Keratinocyte (primary cell): ENCODE measurements at regions not wholly inside any gene's neighbourhood (a gene's known extent, or its start where the extent isn't known, plus 50 kb on each side); places are given as distances from the start of the nearest gene placed in this dataset.

Experiments used
- CTCF ChIP-seq, 3 experiments: IDR thresholded peaks in 1 of 3; conservative IDR thresholded peaks in 1 of 3; optimal IDR thresholded peaks in 1 of 3; 2 replicates in 2 of 3; 3 replicates in 1 of 3; pipeline versions ENCODE3 to v1.5.1; 2011; ENCODE audit warnings: low read length in 3 of 3, mild to moderate bottlenecking in 3 of 3, moderate library complexity in 2 of 3, control low read depth in 1 of 3, inconsistent platforms in 1 of 3; ENCODE audit not compliant: insufficient read depth in 2 of 3; ENCODE audit errors: extremely low read depth in 1 of 3
- EZH2 ChIP-seq: IDR thresholded peaks from one replicate; pipeline ENCODE4 v1.6.1; 2012; ENCODE audit warnings: inconsistent platforms, mild to moderate bottlenecking, low read length, moderate library complexity

DNA sequence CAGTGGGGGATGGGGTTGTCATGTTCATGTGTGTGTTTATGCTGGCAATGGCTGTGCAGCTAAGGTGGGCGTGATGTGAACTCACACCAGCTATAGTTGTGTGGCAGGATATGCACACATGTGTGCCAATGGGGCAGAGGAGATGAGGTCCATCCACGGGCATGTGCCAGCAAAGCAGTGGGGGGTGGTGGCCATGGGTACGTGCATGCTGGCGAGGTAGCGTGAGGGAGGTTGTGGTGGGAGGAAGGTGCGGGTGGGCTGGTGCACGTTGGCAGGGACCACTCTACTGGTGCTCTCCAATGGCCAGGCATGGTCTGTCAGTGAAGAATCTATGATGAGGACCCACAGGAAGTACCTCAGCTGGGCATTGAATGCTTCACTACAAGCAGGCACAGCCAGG, 567.5 kb upstream of the SORCS1 start:
- TF ChIP-seq CTCF (optimal IDR thresholded peaks at IDR 0.05 in 1 of 3, IDR thresholded peaks at IDR 0.05 in 1 of 3, conservative IDR thresholded peaks at IDR 0.05 in 1 of 3; ENCODE audit: extremely low read depth in 1 of 3, insufficient read depth in 2 of 3, low read length in 3 of 3) = no peak
- no peak for TF ChIP-seq EZH2
